HL-60 (cell line): ENCODE measurements at regions not wholly inside any gene's neighbourhood (a gene's known extent, or its start where the extent isn't known, plus 50 kb on each side); places are given as distances from the start of the nearest gene placed in this dataset.

ENCODE experiments used
- DNase-seq, 2 experiments: peaks; one replicate each; pipeline ENCODE4 v3.0.0-alpha.2; 2010 to 2020; ENCODE audit warnings: low read depth in 1 of 2, low spot score in 1 of 2
- H3K27ac ChIP-seq: fragments of 250-450 bp; sonication (Bioruptor Pico); replicated peaks from 2 replicates; pipeline ENCODE4 v1.5.1; 2020; ENCODE audit warnings: mild to moderate bottlenecking, moderate library complexity
- H3K27me3 ChIP-seq: fragments of 250-450 bp; sonication (Bioruptor Pico); 2 replicates; pipeline ENCODE4 v1.5.1; 2021; ENCODE audit warnings: mild to moderate bottlenecking, moderate library complexity; ENCODE audit not compliant: insufficient read depth, poor library complexity, severe bottlenecking
- H3K4me3 ChIP-seq: replicated peaks from 2 replicates; pipeline ENCODE4 v1.5.1; 2011; ENCODE audit warnings: mild to moderate bottlenecking, control low read depth, low read length; ENCODE audit not compliant: insufficient read depth
- GABPA ChIP-seq: IDR thresholded peaks from 2 replicates; pipeline ENCODE4 v1.6.1; 2012; ENCODE audit warnings: low read depth
- POLR2AphosphoS5 ChIP-seq: IDR thresholded peaks from 2 replicates; pipeline ENCODE4 v1.6.1; 2012; ENCODE audit warnings: low read depth
- SPI1 ChIP-seq: IDR thresholded peaks from 2 replicates; pipeline ENCODE4 v1.6.1; 2012; ENCODE audit warnings: low read depth, mild to moderate bottlenecking, borderline replicate concordance
- TF ChIP-seq, protein P1 (sequence below): IDR thresholded peaks from one replicate; pipeline ENCODE4 v1.5.1; 2011; ENCODE audit warnings: low read length, control low read depth, inconsistent platforms; ENCODE audit not compliant: insufficient read depth
- TF ChIP-seq, protein P2 (sequence below): IDR thresholded peaks from 2 replicates; pipeline ENCODE4 v1.6.1; 2012; ENCODE audit warnings: low read depth; ENCODE audit not compliant: insufficient replicate concordance

DNA sequence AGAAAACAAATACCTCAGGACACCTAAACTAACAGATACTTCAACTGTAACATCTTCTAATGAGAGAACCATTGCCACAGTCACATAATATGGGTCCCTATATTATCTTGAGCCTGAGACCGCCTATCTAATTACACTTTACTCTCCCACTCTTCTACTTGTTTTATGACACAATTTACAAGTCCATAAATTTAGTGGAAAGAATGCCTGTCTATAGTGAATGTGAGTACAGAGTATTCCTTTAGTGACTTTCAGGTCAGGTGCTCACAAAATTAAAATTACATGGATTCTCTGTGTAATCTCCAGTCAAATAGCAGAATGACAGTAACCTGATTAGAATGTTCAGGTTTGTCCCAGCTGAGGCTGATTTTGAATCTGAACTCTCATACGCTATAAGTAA lies 624.1 kb downstream of the PKHD1 start:
- no peak overlapping the region for H3K27ac ChIP-seq
- TF ChIP-seq, protein P1, sequence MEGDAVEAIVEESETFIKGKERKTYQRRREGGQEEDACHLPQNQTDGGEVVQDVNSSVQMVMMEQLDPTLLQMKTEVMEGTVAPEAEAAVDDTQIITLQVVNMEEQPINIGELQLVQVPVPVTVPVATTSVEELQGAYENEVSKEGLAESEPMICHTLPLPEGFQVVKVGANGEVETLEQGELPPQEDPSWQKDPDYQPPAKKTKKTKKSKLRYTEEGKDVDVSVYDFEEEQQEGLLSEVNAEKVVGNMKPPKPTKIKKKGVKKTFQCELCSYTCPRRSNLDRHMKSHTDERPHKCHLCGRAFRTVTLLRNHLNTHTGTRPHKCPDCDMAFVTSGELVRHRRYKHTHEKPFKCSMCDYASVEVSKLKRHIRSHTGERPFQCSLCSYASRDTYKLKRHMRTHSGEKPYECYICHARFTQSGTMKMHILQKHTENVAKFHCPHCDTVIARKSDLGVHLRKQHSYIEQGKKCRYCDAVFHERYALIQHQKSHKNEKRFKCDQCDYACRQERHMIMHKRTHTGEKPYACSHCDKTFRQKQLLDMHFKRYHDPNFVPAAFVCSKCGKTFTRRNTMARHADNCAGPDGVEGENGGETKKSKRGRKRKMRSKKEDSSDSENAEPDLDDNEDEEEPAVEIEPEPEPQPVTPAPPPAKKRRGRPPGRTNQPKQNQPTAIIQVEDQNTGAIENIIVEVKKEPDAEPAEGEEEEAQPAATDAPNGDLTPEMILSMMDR = no peak
- TF ChIP-seq GABPA (no peak), POLR2AphosphoS5 (no peak), SPI1 (no peak)
- TF ChIP-seq, protein P2, sequence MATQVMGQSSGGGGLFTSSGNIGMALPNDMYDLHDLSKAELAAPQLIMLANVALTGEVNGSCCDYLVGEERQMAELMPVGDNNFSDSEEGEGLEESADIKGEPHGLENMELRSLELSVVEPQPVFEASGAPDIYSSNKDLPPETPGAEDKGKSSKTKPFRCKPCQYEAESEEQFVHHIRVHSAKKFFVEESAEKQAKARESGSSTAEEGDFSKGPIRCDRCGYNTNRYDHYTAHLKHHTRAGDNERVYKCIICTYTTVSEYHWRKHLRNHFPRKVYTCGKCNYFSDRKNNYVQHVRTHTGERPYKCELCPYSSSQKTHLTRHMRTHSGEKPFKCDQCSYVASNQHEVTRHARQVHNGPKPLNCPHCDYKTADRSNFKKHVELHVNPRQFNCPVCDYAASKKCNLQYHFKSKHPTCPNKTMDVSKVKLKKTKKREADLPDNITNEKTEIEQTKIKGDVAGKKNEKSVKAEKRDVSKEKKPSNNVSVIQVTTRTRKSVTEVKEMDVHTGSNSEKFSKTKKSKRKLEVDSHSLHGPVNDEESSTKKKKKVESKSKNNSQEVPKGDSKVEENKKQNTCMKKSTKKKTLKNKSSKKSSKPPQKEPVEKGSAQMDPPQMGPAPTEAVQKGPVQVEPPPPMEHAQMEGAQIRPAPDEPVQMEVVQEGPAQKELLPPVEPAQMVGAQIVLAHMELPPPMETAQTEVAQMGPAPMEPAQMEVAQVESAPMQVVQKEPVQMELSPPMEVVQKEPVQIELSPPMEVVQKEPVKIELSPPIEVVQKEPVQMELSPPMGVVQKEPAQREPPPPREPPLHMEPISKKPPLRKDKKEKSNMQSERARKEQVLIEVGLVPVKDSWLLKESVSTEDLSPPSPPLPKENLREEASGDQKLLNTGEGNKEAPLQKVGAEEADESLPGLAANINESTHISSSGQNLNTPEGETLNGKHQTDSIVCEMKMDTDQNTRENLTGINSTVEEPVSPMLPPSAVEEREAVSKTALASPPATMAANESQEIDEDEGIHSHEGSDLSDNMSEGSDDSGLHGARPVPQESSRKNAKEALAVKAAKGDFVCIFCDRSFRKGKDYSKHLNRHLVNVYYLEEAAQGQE = no peak
- H3K4me3 ChIP-seq = no peak overlapping the region
- DNase-seq = no peak
- H3K27me3 ChIP-seq = no peaks in the 10 kb centered on the region

DNA sequence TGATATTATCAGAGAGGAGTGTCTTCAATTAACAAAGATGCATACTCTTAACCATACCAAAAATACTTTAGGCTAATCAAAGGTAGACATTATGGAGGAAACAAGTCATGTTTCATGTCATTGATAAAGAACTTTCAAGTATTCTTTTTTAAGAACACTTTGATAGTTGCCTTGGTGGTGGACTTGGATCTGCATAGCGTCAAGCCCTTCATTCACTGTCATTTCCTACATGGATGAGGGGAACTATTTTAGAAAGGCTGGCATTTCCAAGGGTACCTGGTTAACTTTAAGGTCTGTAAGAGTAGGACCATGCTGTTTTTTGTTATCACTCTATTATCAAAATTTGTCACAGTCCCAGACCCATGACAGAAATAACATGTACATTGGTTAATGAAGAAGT lies 622.5 kb downstream of the PKHD1 start:
- Histone ChIP-seq H3K27ac (no peak overlapping the region), H3K27me3 (no peaks in the 10 kb centered on the region), H3K4me3 (no peak overlapping the region)
- DNase-seq = no peak
- TF ChIP-seq, protein P1 = no peak
- TF ChIP-seq, protein P2 = no peak
- no peak for TF ChIP-seq POLR2AphosphoS5
- TF ChIP-seq SPI1 = no peak

GRCh38 chr6:51466427-51466826 lies 621.0 kb downstream of the PKHD1 start:
- Histone ChIP-seq H3K27me3 (peaks cover 3% of the 10 kb centered on the region), H3K4me3 (no peak overlapping the region), H3K27ac (no peak overlapping the region)
- TF ChIP-seq GABPA (no peak), SPI1 (no peak), POLR2AphosphoS5 (no peak)
- TF ChIP-seq, protein P1 = no peak
- TF ChIP-seq, protein P2 = no peak
- no peak for DNase-seq
